ENCODE measurements at regions not wholly inside any gene's neighbourhood (a gene's known extent, or its start where the extent isn't known, plus 50 kb on each side); places are given as distances from the start of the nearest gene placed in this dataset.

DNA sequence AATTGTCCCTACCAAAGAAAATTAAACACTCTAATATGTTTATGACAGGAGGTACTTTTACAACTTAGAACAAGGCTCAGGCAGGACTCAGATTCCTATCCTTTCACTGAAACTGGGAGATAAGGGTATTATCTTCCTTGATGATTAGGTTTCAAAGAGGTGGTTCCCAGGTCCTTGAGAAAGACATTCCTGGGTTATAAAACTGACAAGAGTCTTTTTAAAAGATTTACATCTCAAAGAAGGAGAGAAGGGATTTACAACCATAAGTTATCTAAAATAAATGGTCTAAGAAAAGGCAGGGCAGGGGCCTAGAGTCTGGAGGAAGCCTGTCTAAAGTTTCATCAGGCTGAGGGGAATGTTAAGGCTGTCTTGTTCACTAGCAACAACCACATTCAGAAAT, 1492.5 kb downstream of the HACE1 start:
- no peak for TF ChIP-seq POLR2A (IDR thresholded peaks at IDR 0.05; ENCODE audit: insufficient read depth in 1 of 2, low read depth in 2 of 2, low read length in 2 of 2)
- TF ChIP-seq POLR2AphosphoS2 (IDR thresholded peaks at IDR 0.05; ENCODE audit: low read depth, low read length) = no peak
- TF ChIP-seq ZKSCAN8 (CRISPR knock-in tag; IDR thresholded peaks at IDR 0.05; ENCODE audit: borderline replicate concordance) = no peak
- no peak for TF ChIP-seq MAZ (IDR thresholded peaks at IDR 0.05; ENCODE audit: borderline replicate concordance, low read depth, low read length)
- TF ChIP-seq MAZ (CRISPR knock-in tag; IDR thresholded peaks at IDR 0.05; ENCODE audit: low read depth) = no peak
- TF ChIP-seq, protein P1, sequence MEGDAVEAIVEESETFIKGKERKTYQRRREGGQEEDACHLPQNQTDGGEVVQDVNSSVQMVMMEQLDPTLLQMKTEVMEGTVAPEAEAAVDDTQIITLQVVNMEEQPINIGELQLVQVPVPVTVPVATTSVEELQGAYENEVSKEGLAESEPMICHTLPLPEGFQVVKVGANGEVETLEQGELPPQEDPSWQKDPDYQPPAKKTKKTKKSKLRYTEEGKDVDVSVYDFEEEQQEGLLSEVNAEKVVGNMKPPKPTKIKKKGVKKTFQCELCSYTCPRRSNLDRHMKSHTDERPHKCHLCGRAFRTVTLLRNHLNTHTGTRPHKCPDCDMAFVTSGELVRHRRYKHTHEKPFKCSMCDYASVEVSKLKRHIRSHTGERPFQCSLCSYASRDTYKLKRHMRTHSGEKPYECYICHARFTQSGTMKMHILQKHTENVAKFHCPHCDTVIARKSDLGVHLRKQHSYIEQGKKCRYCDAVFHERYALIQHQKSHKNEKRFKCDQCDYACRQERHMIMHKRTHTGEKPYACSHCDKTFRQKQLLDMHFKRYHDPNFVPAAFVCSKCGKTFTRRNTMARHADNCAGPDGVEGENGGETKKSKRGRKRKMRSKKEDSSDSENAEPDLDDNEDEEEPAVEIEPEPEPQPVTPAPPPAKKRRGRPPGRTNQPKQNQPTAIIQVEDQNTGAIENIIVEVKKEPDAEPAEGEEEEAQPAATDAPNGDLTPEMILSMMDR (CRISPR knock-in tag; IDR thresholded peaks at IDR 0.05) = no peak
- no peak for TF ChIP-seq CCAR2 (optimal IDR thresholded peaks at IDR 0.05; ENCODE audit: low read depth, low read length)
- TF ChIP-seq GABPA (IDR thresholded peaks at IDR 0.05; ENCODE audit: low read depth, low read length) = no peak
- TF ChIP-seq GABPA (CRISPR knock-in tag; IDR thresholded peaks at IDR 0.05; ENCODE audit: low read depth) = no peak
- TF ChIP-seq, protein P2, sequence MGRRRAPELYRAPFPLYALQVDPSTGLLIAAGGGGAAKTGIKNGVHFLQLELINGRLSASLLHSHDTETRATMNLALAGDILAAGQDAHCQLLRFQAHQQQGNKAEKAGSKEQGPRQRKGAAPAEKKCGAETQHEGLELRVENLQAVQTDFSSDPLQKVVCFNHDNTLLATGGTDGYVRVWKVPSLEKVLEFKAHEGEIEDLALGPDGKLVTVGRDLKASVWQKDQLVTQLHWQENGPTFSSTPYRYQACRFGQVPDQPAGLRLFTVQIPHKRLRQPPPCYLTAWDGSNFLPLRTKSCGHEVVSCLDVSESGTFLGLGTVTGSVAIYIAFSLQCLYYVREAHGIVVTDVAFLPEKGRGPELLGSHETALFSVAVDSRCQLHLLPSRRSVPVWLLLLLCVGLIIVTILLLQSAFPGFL (CRISPR knock-in tag; IDR thresholded peaks at IDR 0.05) = no peak
- no peak for TF ChIP-seq HNRNPUL1 (IDR thresholded peaks at IDR 0.05; ENCODE audit: low read depth, low read length)
- TF ChIP-seq EZH2 (conservative IDR thresholded peaks at IDR 0.05; ENCODE audit: low read depth, low read length) = no peak
- TF ChIP-seq, protein P3, sequence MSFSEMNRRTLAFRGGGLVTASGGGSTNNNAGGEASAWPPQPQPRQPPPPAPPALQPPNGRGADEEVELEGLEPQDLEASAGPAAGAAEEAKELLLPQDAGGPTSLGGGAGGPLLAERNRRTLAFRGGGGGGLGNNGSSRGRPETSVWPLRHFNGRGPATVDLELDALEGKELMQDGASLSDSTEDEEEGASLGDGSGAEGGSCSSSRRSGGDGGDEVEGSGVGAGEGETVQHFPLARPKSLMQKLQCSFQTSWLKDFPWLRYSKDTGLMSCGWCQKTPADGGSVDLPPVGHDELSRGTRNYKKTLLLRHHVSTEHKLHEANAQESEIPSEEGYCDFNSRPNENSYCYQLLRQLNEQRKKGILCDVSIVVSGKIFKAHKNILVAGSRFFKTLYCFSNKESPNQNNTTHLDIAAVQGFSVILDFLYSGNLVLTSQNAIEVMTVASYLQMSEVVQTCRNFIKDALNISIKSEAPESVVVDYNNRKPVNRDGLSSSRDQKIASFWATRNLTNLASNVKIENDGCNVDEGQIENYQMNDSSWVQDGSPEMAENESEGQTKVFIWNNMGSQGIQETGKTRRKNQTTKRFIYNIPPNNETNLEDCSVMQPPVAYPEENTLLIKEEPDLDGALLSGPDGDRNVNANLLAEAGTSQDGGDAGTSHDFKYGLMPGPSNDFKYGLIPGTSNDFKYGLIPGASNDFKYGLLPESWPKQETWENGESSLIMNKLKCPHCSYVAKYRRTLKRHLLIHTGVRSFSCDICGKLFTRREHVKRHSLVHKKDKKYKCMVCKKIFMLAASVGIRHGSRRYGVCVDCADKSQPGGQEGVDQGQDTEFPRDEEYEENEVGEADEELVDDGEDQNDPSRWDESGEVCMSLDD (CRISPR knock-in tag; IDR thresholded peaks at IDR 0.05; ENCODE audit: borderline replicate concordance) = no peak

Measured in HepG2 (cell line).